Mesenchymal stem cell (in vitro differentiated cells and primary cell): ENCODE measurements at regions not wholly inside any gene's neighbourhood (a gene's known extent, or its start where the extent isn't known, plus 50 kb on each side); places are given as distances from the start of the nearest gene placed in this dataset.

ENCODE experiments used
- DNase-seq: peaks from one replicate; pipeline ENCODE4 v3.0.0-alpha.2; 2013
- H2AFZ ChIP-seq: one replicate; pipeline ENCODE4 v1.6.1; 2013; ENCODE audit warnings: low read depth, mild to moderate bottlenecking, control low read depth, inconsistent platforms, low read length, moderate library complexity
- H2AK5ac ChIP-seq: 2 replicates; pipeline ENCODE4 v1.6.1; 2013; ENCODE audit warnings: low read length, moderate library complexity, mild to moderate bottlenecking, inconsistent platforms; ENCODE audit not compliant: severe bottlenecking
- H2BK120ac ChIP-seq: one replicate; pipeline ENCODE4 v1.6.1; 2013; ENCODE audit warnings: low read depth, mild to moderate bottlenecking, inconsistent platforms, low read length, moderate library complexity
- H2BK12ac ChIP-seq, 2 experiments: one replicate each; pipeline ENCODE4 v1.6.1; 2013; ENCODE audit warnings: inconsistent platforms in 2 of 2, low read length in 2 of 2, mild to moderate bottlenecking in 2 of 2, moderate library complexity in 2 of 2, control low read depth in 1 of 2
- H2BK15ac ChIP-seq: one replicate; pipeline ENCODE4 v1.6.1; 2013; ENCODE audit warnings: mild to moderate bottlenecking, low read depth, inconsistent platforms; ENCODE audit not compliant: poor library complexity, severe bottlenecking
- H2BK5ac ChIP-seq: 2 replicates; pipeline ENCODE4 v1.6.1; 2013; ENCODE audit warnings: low read depth, mild to moderate bottlenecking, low read length, control low read depth, inconsistent platforms; ENCODE audit not compliant: poor library complexity, severe bottlenecking
- H3K14ac ChIP-seq, 2 experiments: one replicate each; pipeline ENCODE4 v1.6.1; 2013; ENCODE audit warnings: inconsistent platforms in 2 of 2, low read length in 2 of 2, control low read depth in 1 of 2, mild to moderate bottlenecking in 1 of 2, moderate library complexity in 1 of 2
- H3K18ac ChIP-seq, 2 experiments: one replicate each; pipeline ENCODE4 v1.6.1; 2013; ENCODE audit warnings: inconsistent platforms in 2 of 2, low read length in 2 of 2, control low read depth in 1 of 2, low read depth in 1 of 2, mild to moderate bottlenecking in 1 of 2
- H3K23ac ChIP-seq, 2 experiments: one replicate each; pipeline ENCODE4 v1.6.1; 2013; ENCODE audit warnings: inconsistent platforms in 2 of 2, low read length in 2 of 2, mild to moderate bottlenecking in 2 of 2, moderate library complexity in 2 of 2, control low read depth in 1 of 2
- H3K27ac ChIP-seq: 2 replicates; pipeline ENCODE4 v1.5.1; 2013; ENCODE audit warnings: mild to moderate bottlenecking, moderate library complexity, low read length, control low read depth, inconsistent platforms; ENCODE audit not compliant: poor library complexity, severe bottlenecking
- H3K27me3 ChIP-seq, 2 experiments: 2 replicates each; pipeline versions ENCODE4 v1.6.1 to v1.7.0; 2013; ENCODE audit warnings: low read length in 2 of 2, mild to moderate bottlenecking in 2 of 2, moderate library complexity in 2 of 2, control low read depth in 1 of 2, inconsistent platforms in 1 of 2; ENCODE audit not compliant: control insufficient read depth in 1 of 2, insufficient read depth in 1 of 2
- H3K36me3 ChIP-seq, 2 experiments: 2 replicates each; pipeline versions ENCODE4 v1.6.1 to v1.7.0; 2013; ENCODE audit warnings: low read length in 2 of 2, control low read depth in 1 of 2, inconsistent platforms in 1 of 2, low read depth in 1 of 2, mild to moderate bottlenecking in 1 of 2; ENCODE audit not compliant: insufficient read depth in 2 of 2, control insufficient read depth in 1 of 2
- H3K4ac ChIP-seq, 2 experiments: one replicate each; pipeline ENCODE4 v1.6.1; 2013; ENCODE audit warnings: inconsistent platforms in 2 of 2, low read length in 2 of 2, mild to moderate bottlenecking in 2 of 2, moderate library complexity in 2 of 2, control low read depth in 1 of 2, low read depth in 1 of 2
- H3K4me1 ChIP-seq: 2 replicates; pipeline ENCODE4 v1.6.1; 2013; ENCODE audit warnings: low read depth, low read length, control low read depth; ENCODE audit not compliant: control insufficient read depth, insufficient read depth
- H3K4me2 ChIP-seq: 2 replicates; pipeline ENCODE4 v1.6.1; 2013; ENCODE audit warnings: low read length, mild to moderate bottlenecking, inconsistent platforms; ENCODE audit not compliant: poor library complexity, severe bottlenecking
- H3K4me3 ChIP-seq, 2 experiments: 2 replicates each; pipeline versions ENCODE4 v1.5.1 to v1.7.0; 2013; ENCODE audit warnings: low read length in 2 of 2, mild to moderate bottlenecking in 2 of 2, control low read depth in 1 of 2, low read depth in 1 of 2; ENCODE audit not compliant: insufficient read depth in 1 of 2
- H3K79me1 ChIP-seq: replicated peaks from 2 replicates; pipeline ENCODE4 v1.6.1; 2013; ENCODE audit warnings: mild to moderate bottlenecking, control low read depth, low read length, inconsistent platforms; ENCODE audit not compliant: poor library complexity, severe bottlenecking
- H3K9ac ChIP-seq: 2 replicates; pipeline ENCODE4 v1.7.0; 2013; ENCODE audit warnings: mild to moderate bottlenecking, low read length, moderate library complexity
- H3K9me3 ChIP-seq: 2 replicates; pipeline ENCODE4 v1.7.0; 2013; ENCODE audit warnings: mild to moderate bottlenecking, low read length; ENCODE audit not compliant: control insufficient read depth
- H4K8ac ChIP-seq: one replicate; pipeline ENCODE4 v1.6.1; 2013; ENCODE audit warnings: inconsistent platforms, mild to moderate bottlenecking, low read length, moderate library complexity
- H4K91ac ChIP-seq: one replicate; pipeline ENCODE4 v1.6.1; 2013; ENCODE audit warnings: mild to moderate bottlenecking, low read length, inconsistent platforms
- WGBS: methylation state at CpG from one replicate; pipeline ENCODE4 v1.1.7; 2013; ENCODE audit warnings: mixed read lengths; 5-methylcytosine and 5-hydroxymethylcytosine counted together

DNA sequence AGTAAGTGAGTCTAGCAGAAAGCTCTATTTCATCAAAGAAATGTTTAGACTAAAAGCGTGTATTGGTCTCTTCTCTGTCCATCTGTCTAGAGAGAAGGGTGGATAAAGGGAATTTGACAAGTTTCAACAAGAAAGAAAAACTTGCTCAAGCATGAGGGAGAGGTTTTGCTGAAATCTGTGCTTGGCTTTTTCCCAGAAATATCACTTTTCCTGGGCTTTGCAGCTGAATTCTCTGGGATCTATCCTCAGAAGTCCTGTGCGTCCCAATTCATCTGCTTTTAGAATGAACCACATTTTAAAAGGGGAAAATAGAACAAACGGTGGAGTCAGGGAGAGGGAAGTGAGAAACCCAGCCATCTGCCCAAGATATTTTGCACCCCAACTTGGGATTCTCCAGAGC lies 59.6 kb upstream of the CELF2 start:
- Histone ChIP-seq H2BK12ac (no peak overlapping the region), H4K91ac (no peak overlapping the region), H3K4ac (no peak overlapping the region), H3K4me3 (no peak overlapping the region), H3K9ac (no peak overlapping the region), H3K27ac (no peak overlapping the region), H2AFZ (no peak overlapping the region), H3K36me3 (no peaks in the 10 kb centered on the region), H2BK15ac (no peak overlapping the region), H2BK120ac (no peak overlapping the region), H2BK5ac (no peak overlapping the region), H3K9me3 (no peaks in the 10 kb centered on the region), H3K4me2 (no peak overlapping the region), H3K18ac (no peak overlapping the region), H3K79me1 (no peaks in the 10 kb centered on the region), H3K4me1 (no peaks in the 10 kb centered on the region), H2AK5ac (no peak overlapping the region), H4K8ac (no peak overlapping the region), H3K14ac (no peak overlapping the region), H3K27me3 (no peaks in the 10 kb centered on the region), H3K23ac (no peak overlapping the region)
- 93% methylated on average over 2 of the region's 3 CpGs for WGBS
- DNase-seq: no peak

DNA sequence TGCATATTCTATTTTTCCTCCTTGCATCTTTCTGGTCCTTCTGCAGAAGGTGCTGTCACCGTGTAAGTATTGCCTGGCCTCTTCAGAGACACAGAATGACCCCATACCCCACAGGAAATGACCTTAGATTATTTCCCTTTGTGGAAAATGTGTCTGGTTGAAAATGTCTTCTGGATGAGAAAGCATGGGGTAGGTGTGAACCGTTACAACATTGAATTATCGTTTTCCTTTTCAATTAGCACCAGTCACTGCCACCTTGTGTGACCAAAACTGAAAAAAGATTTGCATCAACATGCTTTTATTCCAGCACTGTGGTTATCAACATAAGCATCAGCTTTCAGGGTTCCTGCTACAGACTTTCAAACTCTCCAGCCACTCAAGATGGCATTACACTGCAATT lies 58.0 kb upstream of the CELF2 start:
- WGBS: 70% methylated on average over 3 of the region's 3 CpGs
- DNase-seq: no peak
- H3K4me2 ChIP-seq: no peak overlapping the region
- H3K36me3 ChIP-seq: no peaks in the 10 kb centered on the region
- no peak overlapping the region for H3K18ac ChIP-seq
- H2BK120ac ChIP-seq: no peak overlapping the region
- H3K9me3 ChIP-seq: no peaks in the 10 kb centered on the region
- H2AK5ac ChIP-seq: no peak overlapping the region
- H3K9ac ChIP-seq: no peak overlapping the region
- no peak overlapping the region for H3K27ac ChIP-seq
- no peak overlapping the region for H4K8ac ChIP-seq
- H2BK5ac ChIP-seq: no peak overlapping the region
- no peak overlapping the region for H3K23ac ChIP-seq
- H3K4me3 ChIP-seq: no peak overlapping the region
- no peak overlapping the region for H2BK15ac ChIP-seq
- H2BK12ac ChIP-seq: no peak overlapping the region
- no peaks in the 10 kb centered on the region for H3K4me1 ChIP-seq
- H3K79me1 ChIP-seq: no peaks in the 10 kb centered on the region
- H3K27me3 ChIP-seq: no peaks in the 10 kb centered on the region
- no peak overlapping the region for H4K91ac ChIP-seq
- H2AFZ ChIP-seq: no peak overlapping the region
- H3K14ac ChIP-seq: no peak overlapping the region
- no peak overlapping the region for H3K4ac ChIP-seq

DNA sequence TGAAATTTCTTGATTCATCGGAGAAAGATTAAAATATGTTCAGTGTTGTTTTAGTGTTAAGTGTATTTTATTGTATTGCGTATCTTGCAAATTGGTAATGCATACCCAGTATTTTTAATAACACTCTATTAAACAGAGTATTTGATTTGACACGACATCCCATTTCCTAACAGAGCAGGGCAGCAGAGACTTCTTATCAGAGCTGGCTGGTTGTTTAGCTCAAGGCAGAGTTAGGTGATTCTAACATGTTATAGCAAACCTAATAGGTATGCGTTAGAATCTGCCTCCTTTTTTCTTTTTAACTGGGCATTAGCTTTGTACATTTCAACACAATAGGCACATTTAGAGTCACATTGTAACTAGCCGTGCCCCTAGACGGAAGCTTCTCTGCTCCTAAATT lies 57.1 kb upstream of the CELF2 start:
- Histone ChIP-seq H3K79me1 (no peaks in the 10 kb centered on the region), H3K18ac (no peak overlapping the region), H2BK5ac (no peak overlapping the region), H3K23ac (no peak overlapping the region), H2AFZ (no peak overlapping the region), H2AK5ac (no peak overlapping the region), H3K4me3 (no peak overlapping the region), H3K4me1 (no peaks in the 10 kb centered on the region), H3K4me2 (no peak overlapping the region), H3K14ac (no peak overlapping the region), H3K9me3 (no peaks in the 10 kb centered on the region), H3K27ac (no peak overlapping the region), H3K36me3 (no peaks in the 10 kb centered on the region), H3K27me3 (no peaks in the 10 kb centered on the region), H3K9ac (no peak overlapping the region), H3K4ac (no peak overlapping the region), H2BK12ac (no peak overlapping the region), H2BK120ac (no peak overlapping the region), H2BK15ac (no peak overlapping the region), H4K8ac (no peak overlapping the region), H4K91ac (no peak overlapping the region)
- 93% methylated on average over 5 of the region's 6 CpGs for WGBS
- DNase-seq: no peak

DNA sequence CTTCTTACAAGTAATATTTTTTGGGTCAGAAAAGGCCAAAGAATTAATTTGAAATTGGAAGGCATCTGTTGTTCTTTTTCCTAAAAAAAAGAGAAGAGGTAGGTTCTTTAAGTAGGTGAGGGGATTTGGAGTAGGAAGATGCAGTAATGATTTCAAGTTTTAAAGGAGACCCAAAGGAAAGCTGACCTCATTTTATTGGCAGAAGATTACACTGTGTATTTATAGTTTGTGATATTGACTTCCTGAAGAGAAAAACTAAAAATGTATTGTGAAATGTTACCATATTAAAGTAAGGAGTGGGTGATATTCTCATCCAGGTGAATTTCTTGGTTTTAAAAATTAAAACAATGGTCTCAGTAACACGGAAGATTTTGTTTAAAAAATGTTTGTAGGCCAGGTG lies 56.6 kb upstream of the CELF2 start:
- H3K23ac ChIP-seq: no peak overlapping the region
- no peak overlapping the region for H3K4me3 ChIP-seq
- H3K27me3 ChIP-seq: no peaks in the 10 kb centered on the region
- no peaks in the 10 kb centered on the region for H3K36me3 ChIP-seq
- no peak overlapping the region for H3K4ac ChIP-seq
- H4K8ac ChIP-seq: no peak overlapping the region
- no peak overlapping the region for H3K9ac ChIP-seq
- H2AK5ac ChIP-seq: no peak overlapping the region
- H3K18ac ChIP-seq: no peak overlapping the region
- no peak overlapping the region for H2BK15ac ChIP-seq
- H3K27ac ChIP-seq: no peak overlapping the region
- H2AFZ ChIP-seq: no peak overlapping the region
- 94% methylated on average over 1 of the region's 1 CpG for WGBS
- no peak overlapping the region for H3K14ac ChIP-seq
- H3K9me3 ChIP-seq: no peaks in the 10 kb centered on the region
- H3K79me1 ChIP-seq: no peaks in the 10 kb centered on the region
- H2BK12ac ChIP-seq: no peak overlapping the region
- H2BK5ac ChIP-seq: no peak overlapping the region
- H3K4me2 ChIP-seq: no peak overlapping the region
- H3K4me1 ChIP-seq: no peaks in the 10 kb centered on the region
- H2BK120ac ChIP-seq: no peak overlapping the region
- DNase-seq: no peak
- H4K91ac ChIP-seq: no peak overlapping the region
